ENCODE measurements at regions not wholly inside any gene's neighbourhood (a gene's known extent, or its start where the extent isn't known, plus 50 kb on each side); places are given as distances from the start of the nearest gene placed in this dataset.

DNA sequence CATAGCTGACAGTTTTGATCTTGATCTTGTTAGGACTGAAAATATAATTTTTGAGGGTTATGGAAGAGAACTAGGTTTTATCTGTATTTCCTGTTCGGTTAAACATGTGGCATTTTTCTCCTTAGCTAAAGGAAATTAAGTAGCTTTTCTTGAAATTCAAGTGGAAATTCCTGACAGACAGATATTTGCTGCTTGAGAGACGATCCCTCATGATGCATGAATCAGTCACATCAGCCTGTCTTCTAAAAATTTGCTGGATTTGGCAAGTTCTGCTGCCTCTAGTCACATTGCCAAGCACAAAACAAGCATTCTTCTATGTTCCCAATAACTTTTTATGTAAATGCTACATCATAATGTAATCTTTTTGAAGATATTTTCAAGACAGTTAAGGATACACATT, 201.8 kb upstream of the ATP5MC3 start:
- TF ChIP-seq, protein P1, sequence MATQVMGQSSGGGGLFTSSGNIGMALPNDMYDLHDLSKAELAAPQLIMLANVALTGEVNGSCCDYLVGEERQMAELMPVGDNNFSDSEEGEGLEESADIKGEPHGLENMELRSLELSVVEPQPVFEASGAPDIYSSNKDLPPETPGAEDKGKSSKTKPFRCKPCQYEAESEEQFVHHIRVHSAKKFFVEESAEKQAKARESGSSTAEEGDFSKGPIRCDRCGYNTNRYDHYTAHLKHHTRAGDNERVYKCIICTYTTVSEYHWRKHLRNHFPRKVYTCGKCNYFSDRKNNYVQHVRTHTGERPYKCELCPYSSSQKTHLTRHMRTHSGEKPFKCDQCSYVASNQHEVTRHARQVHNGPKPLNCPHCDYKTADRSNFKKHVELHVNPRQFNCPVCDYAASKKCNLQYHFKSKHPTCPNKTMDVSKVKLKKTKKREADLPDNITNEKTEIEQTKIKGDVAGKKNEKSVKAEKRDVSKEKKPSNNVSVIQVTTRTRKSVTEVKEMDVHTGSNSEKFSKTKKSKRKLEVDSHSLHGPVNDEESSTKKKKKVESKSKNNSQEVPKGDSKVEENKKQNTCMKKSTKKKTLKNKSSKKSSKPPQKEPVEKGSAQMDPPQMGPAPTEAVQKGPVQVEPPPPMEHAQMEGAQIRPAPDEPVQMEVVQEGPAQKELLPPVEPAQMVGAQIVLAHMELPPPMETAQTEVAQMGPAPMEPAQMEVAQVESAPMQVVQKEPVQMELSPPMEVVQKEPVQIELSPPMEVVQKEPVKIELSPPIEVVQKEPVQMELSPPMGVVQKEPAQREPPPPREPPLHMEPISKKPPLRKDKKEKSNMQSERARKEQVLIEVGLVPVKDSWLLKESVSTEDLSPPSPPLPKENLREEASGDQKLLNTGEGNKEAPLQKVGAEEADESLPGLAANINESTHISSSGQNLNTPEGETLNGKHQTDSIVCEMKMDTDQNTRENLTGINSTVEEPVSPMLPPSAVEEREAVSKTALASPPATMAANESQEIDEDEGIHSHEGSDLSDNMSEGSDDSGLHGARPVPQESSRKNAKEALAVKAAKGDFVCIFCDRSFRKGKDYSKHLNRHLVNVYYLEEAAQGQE (IDR thresholded peaks at IDR 0.05) = no peak
- TF ChIP-seq JUND (IDR thresholded peaks at IDR 0.05) (no peak), EGR1 (IDR thresholded peaks at IDR 0.05; ENCODE audit: low read depth in 2 of 2) (no peak), HNF4A (conservative IDR thresholded peaks at IDR 0.05) (no peak), FOXA2 (IDR thresholded peaks at IDR 0.05) (no peak), NR2F2 (IDR thresholded peaks at IDR 0.05) (no peak), HNF4G (IDR thresholded peaks at IDR 0.05) (no peak), SP1 (IDR thresholded peaks at IDR 0.05) (no peak), FOXA1 (IDR thresholded peaks at IDR 0.05) (no peak), RXRA (IDR thresholded peaks at IDR 0.05) (no peak), GABPA (IDR thresholded peaks at IDR 0.05 in 1 of 2, conservative IDR thresholded peaks at IDR 0.05 in 1 of 2) (no peak), YY1 (IDR thresholded peaks at IDR 0.05) (no peak), TAF1 (conservative IDR thresholded peaks at IDR 0.05) (no peak), RAD21 (IDR thresholded peaks at IDR 0.05) (no peak)
- TF ChIP-seq, protein P2, sequence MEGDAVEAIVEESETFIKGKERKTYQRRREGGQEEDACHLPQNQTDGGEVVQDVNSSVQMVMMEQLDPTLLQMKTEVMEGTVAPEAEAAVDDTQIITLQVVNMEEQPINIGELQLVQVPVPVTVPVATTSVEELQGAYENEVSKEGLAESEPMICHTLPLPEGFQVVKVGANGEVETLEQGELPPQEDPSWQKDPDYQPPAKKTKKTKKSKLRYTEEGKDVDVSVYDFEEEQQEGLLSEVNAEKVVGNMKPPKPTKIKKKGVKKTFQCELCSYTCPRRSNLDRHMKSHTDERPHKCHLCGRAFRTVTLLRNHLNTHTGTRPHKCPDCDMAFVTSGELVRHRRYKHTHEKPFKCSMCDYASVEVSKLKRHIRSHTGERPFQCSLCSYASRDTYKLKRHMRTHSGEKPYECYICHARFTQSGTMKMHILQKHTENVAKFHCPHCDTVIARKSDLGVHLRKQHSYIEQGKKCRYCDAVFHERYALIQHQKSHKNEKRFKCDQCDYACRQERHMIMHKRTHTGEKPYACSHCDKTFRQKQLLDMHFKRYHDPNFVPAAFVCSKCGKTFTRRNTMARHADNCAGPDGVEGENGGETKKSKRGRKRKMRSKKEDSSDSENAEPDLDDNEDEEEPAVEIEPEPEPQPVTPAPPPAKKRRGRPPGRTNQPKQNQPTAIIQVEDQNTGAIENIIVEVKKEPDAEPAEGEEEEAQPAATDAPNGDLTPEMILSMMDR (IDR thresholded peaks at IDR 0.05; ENCODE audit: low read depth, low read length, missing input control) = no peak
- TF ChIP-seq, protein P3, sequence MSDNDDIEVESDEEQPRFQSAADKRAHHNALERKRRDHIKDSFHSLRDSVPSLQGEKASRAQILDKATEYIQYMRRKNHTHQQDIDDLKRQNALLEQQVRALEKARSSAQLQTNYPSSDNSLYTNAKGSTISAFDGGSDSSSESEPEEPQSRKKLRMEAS (IDR thresholded peaks at IDR 0.05) = no peak
- TF ChIP-seq, protein P4, sequence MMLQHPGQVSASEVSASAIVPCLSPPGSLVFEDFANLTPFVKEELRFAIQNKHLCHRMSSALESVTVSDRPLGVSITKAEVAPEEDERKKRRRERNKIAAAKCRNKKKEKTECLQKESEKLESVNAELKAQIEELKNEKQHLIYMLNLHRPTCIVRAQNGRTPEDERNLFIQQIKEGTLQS (IDR thresholded peaks at IDR 0.05) = no peak
- TF ChIP-seq, protein P5, sequence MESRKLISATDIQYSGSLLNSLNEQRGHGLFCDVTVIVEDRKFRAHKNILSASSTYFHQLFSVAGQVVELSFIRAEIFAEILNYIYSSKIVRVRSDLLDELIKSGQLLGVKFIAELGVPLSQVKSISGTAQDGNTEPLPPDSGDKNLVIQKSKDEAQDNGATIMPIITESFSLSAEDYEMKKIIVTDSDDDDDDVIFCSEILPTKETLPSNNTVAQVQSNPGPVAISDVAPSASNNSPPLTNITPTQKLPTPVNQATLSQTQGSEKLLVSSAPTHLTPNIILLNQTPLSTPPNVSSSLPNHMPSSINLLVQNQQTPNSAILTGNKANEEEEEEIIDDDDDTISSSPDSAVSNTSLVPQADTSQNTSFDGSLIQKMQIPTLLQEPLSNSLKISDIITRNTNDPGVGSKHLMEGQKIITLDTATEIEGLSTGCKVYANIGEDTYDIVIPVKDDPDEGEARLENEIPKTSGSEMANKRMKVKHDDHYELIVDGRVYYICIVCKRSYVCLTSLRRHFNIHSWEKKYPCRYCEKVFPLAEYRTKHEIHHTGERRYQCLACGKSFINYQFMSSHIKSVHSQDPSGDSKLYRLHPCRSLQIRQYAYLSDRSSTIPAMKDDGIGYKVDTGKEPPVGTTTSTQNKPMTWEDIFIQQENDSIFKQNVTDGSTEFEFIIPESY (IDR thresholded peaks at IDR 0.05) = no peak
- no peak for DNase-seq (ENCODE audit: low spot score)
- no peak overlapping the region for H3K9ac ChIP-seq (ENCODE audit: low read depth in 1 of 2, low read length in 2 of 2)
- H3K27me3 ChIP-seq (ENCODE audit: control insufficient read depth in 4 of 4, insufficient read depth in 4 of 4, low read length in 3 of 4) = no peaks in the 10 kb centered on the region
- H3K36me3 ChIP-seq (ENCODE audit: control insufficient read depth in 4 of 4, insufficient read depth in 3 of 4, low read depth in 1 of 4, low read length in 3 of 4) = no peaks in the 10 kb centered on the region
- no peak overlapping the region for H3K4me3 ChIP-seq (ENCODE audit: low read depth in 1 of 3, low read length in 3 of 3)
- H3K27ac ChIP-seq (ENCODE audit: low read depth in 1 of 2, low read length in 2 of 2) = no peak overlapping the region
- H3K4me1 ChIP-seq (ENCODE audit: control insufficient read depth in 4 of 4, insufficient read depth in 4 of 4, low read length in 3 of 4) = no peaks in the 10 kb centered on the region
- peaks cover 2 to 11% (median 8%) of the 10 kb centered on the region in 4 donors for H3K9me3 ChIP-seq (ENCODE audit: control insufficient read depth in 4 of 4, low read length in 3 of 4)
- WGBS = 47% methylated on average over 2 of the region's 2 CpGs
